GM23248 (cell line): ENCODE measurements at regions not wholly inside any gene's neighbourhood (a gene's known extent, or its start where the extent isn't known, plus 50 kb on each side); places are given as distances from the start of the nearest gene placed in this dataset.

Experiments
- DNase-seq: peaks from one replicate; pipeline ENCODE4 v3.0.0-alpha.2; 2015
- H2AFZ ChIP-seq: fragments of 200-600 bp; sonication (generic); 2 replicates; pipeline ENCODE4 v1.6.1; 2016; ENCODE audit warnings: antibody characterized with exemption
- H3F3A ChIP-seq: fragments of 200-600 bp; sonication (generic); 2 replicates; pipeline ENCODE4 v1.6.1; 2016; ENCODE audit warnings: mild to moderate bottlenecking, antibody characterized with exemption, mixed run types; ENCODE audit not compliant: insufficient read depth
- H3K27ac ChIP-seq: fragments of 200-600 bp; sonication (generic); 2 replicates; pipeline ENCODE4 v1.5.1; 2016; ENCODE audit warnings: mild to moderate bottlenecking
- H3K27me3 ChIP-seq: fragments of 200-600 bp; sonication (generic); replicated peaks from 2 replicates; pipeline ENCODE4 v1.6.1; 2016; ENCODE audit warnings: mild to moderate bottlenecking; ENCODE audit not compliant: insufficient read depth
- H3K36me3 ChIP-seq: fragments of 200-600 bp; sonication (generic); 2 replicates; pipeline ENCODE4 v1.6.1; 2016; ENCODE audit warnings: low read depth, mild to moderate bottlenecking
- H3K4me1 ChIP-seq: fragments of 200-600 bp; sonication (generic); 2 replicates; pipeline ENCODE4 v1.6.1; 2016; ENCODE audit warnings: mild to moderate bottlenecking; ENCODE audit not compliant: insufficient read depth
- H3K4me2 ChIP-seq: fragments of 200-600 bp; sonication (generic); one replicate; pipeline ENCODE4 v1.6.1; 2016; ENCODE audit warnings: mild to moderate bottlenecking; ENCODE audit not compliant: unreplicated experiment
- H3K4me3 ChIP-seq: fragments of 200-600 bp; sonication (generic); 2 replicates; pipeline ENCODE4 v1.5.1; 2016; ENCODE audit warnings: mild to moderate bottlenecking
- H3K79me2 ChIP-seq: fragments of 200-600 bp; sonication (generic); 2 replicates; pipeline ENCODE4 v1.6.1; 2016; ENCODE audit warnings: mild to moderate bottlenecking; ENCODE audit not compliant: insufficient read depth
- H3K9ac ChIP-seq: fragments of 200-600 bp; sonication (generic); 2 replicates; pipeline ENCODE4 v1.6.1; 2016; ENCODE audit warnings: mild to moderate bottlenecking
- H3K9me2 ChIP-seq: fragments of 200-600 bp; sonication (generic); 2 replicates; pipeline ENCODE4 v1.6.1; 2016; ENCODE audit warnings: mixed run types, mild to moderate bottlenecking, moderate library complexity; ENCODE audit not compliant: insufficient read depth
- H3K9me3 ChIP-seq: fragments of 200-600 bp; sonication (generic); one replicate; pipeline ENCODE4 v1.6.1; 2017; ENCODE audit warnings: low read depth
- H4K20me1 ChIP-seq: fragments of 200-600 bp; sonication (generic); 2 replicates; pipeline ENCODE4 v1.6.0; 2016; ENCODE audit not compliant: insufficient read depth
- EZH2 ChIP-seq: fragments of 200-600 bp; sonication (generic); IDR thresholded peaks from 2 replicates; pipeline ENCODE4 v1.6.1; 2018; ENCODE audit warnings: antibody characterized with exemption, mild to moderate bottlenecking; ENCODE audit not compliant: insufficient read depth, poor library complexity, severe bottlenecking
- EZH2phosphoT487 ChIP-seq: fragments of 200-600 bp; sonication (generic); IDR thresholded peaks from 2 replicates; pipeline ENCODE4 v1.6.1; 2018; ENCODE audit warnings: antibody characterized with exemption, moderate library complexity, mild to moderate bottlenecking, low read depth; ENCODE audit not compliant: insufficient read depth
- WGBS, 2 experiments: methylation state at CpG; one replicate each; pipeline ENCODE4 v1.1.6; 2015 to 2017; ENCODE audit warnings: low lambda C conversion rate in 2 of 2, low coverage in 1 of 2; ENCODE audit errors: missing lambda C conversion rate in 2 of 2; 5-methylcytosine and 5-hydroxymethylcytosine counted together
- in situ Hi-C: fragments of 300-500 bp; cut with MboI; formaldehyde crosslinking; loops from 2 replicates; pipeline ENCODE4 v1.15.0; 2020

GRCh38 chr3:160168246-160168645 lies 57.0 kb upstream of the C3orf80 start:
- Histone ChIP-seq H3K4me2 (no peak overlapping the region), H3K27me3 (no peaks in the 10 kb centered on the region), H3K4me3 (no peak overlapping the region), H3K79me2 (no peaks in the 10 kb centered on the region), H3K27ac (peak overlapping the region; percentile 92; the same call in 1 of the 2 replicates), H3F3A (peaks cover 10% of the 10 kb centered on the region), H2AFZ (no peak overlapping the region), H3K9me2 (no peaks in the 10 kb centered on the region), H3K36me3 (no peaks in the 10 kb centered on the region), H3K9ac (peak overlapping the region; percentile 53; the same call in 1 of the 2 replicates), H3K9me3 (no peaks in the 10 kb centered on the region), H3K4me1 (peaks cover 16% of the 10 kb centered on the region), H4K20me1 (no peaks in the 10 kb centered on the region)
- no peak for DNase-seq
- WGBS, 2 experiments, result 81 to 82% methylated on average over 2 of the region's 2 CpGs
- in situ Hi-C loops, result loop anchor here (10.0 kb wide), 2 partner anchors 177 to 237 kb away; no protein-coding TSS in a partner anchor
- no peak for TF ChIP-seq EZH2phosphoT487
- TF ChIP-seq EZH2, result no peak

GRCh38 chr3:160169139-160169976 lies 55.9 kb upstream of the C3orf80 start:
- Histone ChIP-seq H3K9ac (peak overlapping the region; percentile 75), H3F3A (peaks cover 10% of the 10 kb centered on the region), H3K4me3 (no peak overlapping the region), H3K79me2 (no peaks in the 10 kb centered on the region), H3K9me3 (no peaks in the 10 kb centered on the region), H3K9me2 (no peaks in the 10 kb centered on the region), H4K20me1 (no peaks in the 10 kb centered on the region), H3K36me3 (no peaks in the 10 kb centered on the region), H3K27me3 (no peaks in the 10 kb centered on the region), H2AFZ (no peak overlapping the region; the same call in 1 of the 2 replicates), H3K27ac (peak overlapping the region; percentile 92), H3K4me1 (peaks cover 16% of the 10 kb centered on the region), H3K4me2 (peak overlapping the region; percentile 62)
- in situ Hi-C loops, result loop anchor here (10.0 kb wide), 2 partner anchors 175 to 235 kb away; no protein-coding TSS in a partner anchor
- peak; percentile 96 for DNase-seq
- WGBS, 2 experiments, result 55 to 59% methylated on average over 7 of the region's 7 CpGs
- no peak for TF ChIP-seq EZH2phosphoT487
- TF ChIP-seq EZH2, result no peak

GRCh38 chr3:160170409-160171370 lies 54.5 kb upstream of the C3orf80 start:
- H3K9me2 ChIP-seq, result no peaks in the 10 kb centered on the region
- no peaks in the 10 kb centered on the region for H3K9me3 ChIP-seq
- no peaks in the 10 kb centered on the region for H3K27me3 ChIP-seq
- H4K20me1 ChIP-seq, result no peaks in the 10 kb centered on the region
- no peak overlapping the region for H3K4me2 ChIP-seq
- no peak for DNase-seq
- H3K9ac ChIP-seq, result no peak overlapping the region
- no peak overlapping the region for H2AFZ ChIP-seq
- H3F3A ChIP-seq, result peaks cover 10% of the 10 kb centered on the region
- H3K4me3 ChIP-seq, result no peak overlapping the region
- H3K79me2 ChIP-seq, result no peaks in the 10 kb centered on the region
- in situ Hi-C loops, result no loop called here
- TF ChIP-seq EZH2, result no peak
- TF ChIP-seq EZH2phosphoT487, result no peak
- no peaks in the 10 kb centered on the region for H3K36me3 ChIP-seq
- 87 to 94% methylated on average over 3 of the region's 3 CpGs for WGBS, 2 experiments
- H3K4me1 ChIP-seq, result peaks cover 16% of the 10 kb centered on the region
- H3K27ac ChIP-seq, result no peak overlapping the region

- H3K4me3 ChIP-seq, result no peak overlapping the region
- in situ Hi-C loops, result no loop called here
Observed at GRCh38 chr3:160171813-160172212, 53.4 kb upstream of the C3orf80 start.

More at GRCh38 chr3:160171813-160172212, 53.4 kb upstream of the C3orf80 start:
- DNase-seq, result no peak
- 77 to 82% methylated on average over 3 of the region's 3 CpGs for WGBS, 2 experiments
- no peak overlapping the region for H3K27ac ChIP-seq
- no peaks in the 10 kb centered on the region for H3K27me3 ChIP-seq
- H3F3A ChIP-seq, result peaks cover 10% of the 10 kb centered on the region
- H3K9me2 ChIP-seq, result no peaks in the 10 kb centered on the region
- H3K36me3 ChIP-seq, result no peaks in the 10 kb centered on the region
- no peak overlapping the region for H3K4me2 ChIP-seq
- H2AFZ ChIP-seq, result no peak overlapping the region
- peaks cover 16% of the 10 kb centered on the region for H3K4me1 ChIP-seq
- no peak for TF ChIP-seq EZH2
- no peak for TF ChIP-seq EZH2phosphoT487
- H3K9ac ChIP-seq, result no peak overlapping the region
- H4K20me1 ChIP-seq, result no peaks in the 10 kb centered on the region
- no peaks in the 10 kb centered on the region for H3K9me3 ChIP-seq
- no peaks in the 10 kb centered on the region for H3K79me2 ChIP-seq
